Heart left ventricle (tissue), 16 donors: ENCODE measurements at regions not wholly inside any gene's neighbourhood (a gene's known extent, or its start where the extent isn't known, plus 50 kb on each side); places are given as distances from the start of the nearest gene placed in this dataset.
A peak's percentile ranks its signal among the peaks of the same experiment; 100 is the strongest.

Source experiments
- ATAC-seq, 4 donors: fragments of 200-7000 bp; cut with Tn5 transposase; one replicate each; pipeline ENCODE4 v1.9.1; 2020 to 2022; ENCODE audit warnings: moderate library complexity in 4 of 4, mild to moderate bottlenecking in 3 of 4, moderate number of reproducible peaks in 1 of 4
- DNase-seq, 5 donors: peaks; one replicate each; pipeline ENCODE4 v3.0.0-alpha.2; 2020
- H3K27ac ChIP-seq, 12 donors: fragments of 200-600 bp; sonication (generic) in 4 of 12; one replicate each; pipeline versions ENCODE4 v1.5.0 to v1.8.0; 2016 to 2022; ENCODE audit warnings: mild to moderate bottlenecking in 2 of 12
- H3K27me3 ChIP-seq, 9 donors: fragments of 200-600 bp; sonication (generic) in 2 of 9; one replicate each; pipeline versions ENCODE4 v1.5.1 to v1.8.0; 2016 to 2022; ENCODE audit warnings: mild to moderate bottlenecking in 3 of 9
- H3K36me3 ChIP-seq, 9 donors: fragments of 200-600 bp; sonication (generic) in 2 of 9; one replicate each; pipeline versions ENCODE4 v1.5.0 to v1.8.0; 2018 to 2022; ENCODE audit warnings: mild to moderate bottlenecking in 2 of 9
- H3K4me1 ChIP-seq, 12 donors: fragments of 200-600 bp; sonication (generic) in 4 of 12; one replicate each; pipeline versions ENCODE4 v1.5.0 to v1.8.0; 2016 to 2022; ENCODE audit warnings: mild to moderate bottlenecking in 3 of 12
- H3K4me3 ChIP-seq, 12 donors: fragments of 200-600 bp; sonication (generic) in 4 of 12; one replicate each; pipeline versions ENCODE4 v1.5.0 to v1.8.0; 2017 to 2022; ENCODE audit warnings: mild to moderate bottlenecking in 9 of 12, moderate library complexity in 4 of 12
- H3K9me3 ChIP-seq, 12 donors: fragments of 200-600 bp; sonication (generic) in 4 of 12; one replicate each; pipeline versions ENCODE4 v1.5.0 to v1.8.0; 2016 to 2022; ENCODE audit warnings: mild to moderate bottlenecking in 1 of 12
- POLR2A ChIP-seq, 2 donors: fragments of 450-650 bp; IDR thresholded peaks; one replicate each; pipeline ENCODE4 v1.6.1; 2017; ENCODE audit warnings: antibody characterized with exemption in 2 of 2, mild to moderate bottlenecking in 2 of 2, moderate library complexity in 2 of 2
- WGBS, 4 donors: extraction: QIAGEN DNeasy Blood & Tissue Kit in 2 of 4; methylation state at CpG; one replicate each; pipeline versions ENCODE4 v1.1.5 to v1.1.7; 2013 to 2018; 5-methylcytosine and 5-hydroxymethylcytosine counted together
- intact Hi-C, 10 donors: fragments of 100-400 bp; cut with DNase I; formaldehyde crosslinking; loops; one replicate each; pipeline versions ENCODE4 v1.11.1 to v1.14.2; 2022
- TF ChIP-seq, protein P1 (sequence below), 12 donors: fragments of 200-600 bp; sonication (generic) in 4 of 12; IDR thresholded peaks; one replicate each; pipeline versions ENCODE4 v1.5.0 to v1.8.0; 2018 to 2022; ENCODE audit warnings: antibody characterized with exemption in 12 of 12, mild to moderate bottlenecking in 5 of 12
- donor health status: ischemic (EF 13 %, LVEDD 7.1; RV severe dilation, severe dysfunction).
- donor health status: healthy with polysubstance abuse.
- donor health status: DM: no; HTN: yes; CAD: no.
- donor health status: DM: no; HTN: no; CAD: no.
- donor health status: ischemic (EF 25% LVEDD 6.9; RV normal size, moderate dysfunction).
- donor health status: ischemic (EF 25% LVEDD 5.7; RV mildly dilated, moderate dysfunction).
- donor health status: healthy.
- donor health status: DM: yes; HTN: yes; CAD: no.
- donor health status: ischemic (EF 35%, LVEDD 5.7; RV mildly dilated, moderate dysfunction).
- donor health status: nonischemic (EF 11% LVEDD 7.7; RV severe dilation, severe dysfunction).
- donor health status: DM: yes; HTN: yes; CAD: no.
- donor health status: PGD.
- donor health status: ischemic (EF 29% LVEDD 5.4; RV normal size, mild dysfunction).
- donor health status: nonischemic (EF 23%, LVEDD 6.1; RV moderate dilation, normal function).

- H3K27ac ChIP-seq: peak overlapping the region in 2 of 12 donors; percentile 34 to 45
- peak; percentile 52 to 84 (median 70) for ATAC-seq
- peak in 1 of 5 donors; percentile 45 for DNase-seq
- no peaks in the 10 kb centered on the region for H3K36me3 ChIP-seq
- H3K4me3 ChIP-seq: peak overlapping the region in 5 of 12 donors; percentile 9 to 37 (median 22)
- no peak for TF ChIP-seq POLR2A (IDR thresholded peaks at IDR 0.05)
- TF ChIP-seq, protein P1, sequence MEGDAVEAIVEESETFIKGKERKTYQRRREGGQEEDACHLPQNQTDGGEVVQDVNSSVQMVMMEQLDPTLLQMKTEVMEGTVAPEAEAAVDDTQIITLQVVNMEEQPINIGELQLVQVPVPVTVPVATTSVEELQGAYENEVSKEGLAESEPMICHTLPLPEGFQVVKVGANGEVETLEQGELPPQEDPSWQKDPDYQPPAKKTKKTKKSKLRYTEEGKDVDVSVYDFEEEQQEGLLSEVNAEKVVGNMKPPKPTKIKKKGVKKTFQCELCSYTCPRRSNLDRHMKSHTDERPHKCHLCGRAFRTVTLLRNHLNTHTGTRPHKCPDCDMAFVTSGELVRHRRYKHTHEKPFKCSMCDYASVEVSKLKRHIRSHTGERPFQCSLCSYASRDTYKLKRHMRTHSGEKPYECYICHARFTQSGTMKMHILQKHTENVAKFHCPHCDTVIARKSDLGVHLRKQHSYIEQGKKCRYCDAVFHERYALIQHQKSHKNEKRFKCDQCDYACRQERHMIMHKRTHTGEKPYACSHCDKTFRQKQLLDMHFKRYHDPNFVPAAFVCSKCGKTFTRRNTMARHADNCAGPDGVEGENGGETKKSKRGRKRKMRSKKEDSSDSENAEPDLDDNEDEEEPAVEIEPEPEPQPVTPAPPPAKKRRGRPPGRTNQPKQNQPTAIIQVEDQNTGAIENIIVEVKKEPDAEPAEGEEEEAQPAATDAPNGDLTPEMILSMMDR (IDR thresholded peaks at IDR 0.05): no peak
- H3K27me3 ChIP-seq: no peaks in the 10 kb centered on the region
- H3K4me1 ChIP-seq: peaks cover 0 to 11% (median 0%) of the 10 kb centered on the region in 12 donors
- no peaks in the 10 kb centered on the region for H3K9me3 ChIP-seq
- 49 to 57% (median 53%) methylated on average over 11 of the region's 11 CpGs for WGBS, 4 donors
- intact Hi-C loops: no loop called here
Measured at GRCh38 chr2:65746931-65747675, 314.7 kb upstream of the SPRED2 start.

DNA sequence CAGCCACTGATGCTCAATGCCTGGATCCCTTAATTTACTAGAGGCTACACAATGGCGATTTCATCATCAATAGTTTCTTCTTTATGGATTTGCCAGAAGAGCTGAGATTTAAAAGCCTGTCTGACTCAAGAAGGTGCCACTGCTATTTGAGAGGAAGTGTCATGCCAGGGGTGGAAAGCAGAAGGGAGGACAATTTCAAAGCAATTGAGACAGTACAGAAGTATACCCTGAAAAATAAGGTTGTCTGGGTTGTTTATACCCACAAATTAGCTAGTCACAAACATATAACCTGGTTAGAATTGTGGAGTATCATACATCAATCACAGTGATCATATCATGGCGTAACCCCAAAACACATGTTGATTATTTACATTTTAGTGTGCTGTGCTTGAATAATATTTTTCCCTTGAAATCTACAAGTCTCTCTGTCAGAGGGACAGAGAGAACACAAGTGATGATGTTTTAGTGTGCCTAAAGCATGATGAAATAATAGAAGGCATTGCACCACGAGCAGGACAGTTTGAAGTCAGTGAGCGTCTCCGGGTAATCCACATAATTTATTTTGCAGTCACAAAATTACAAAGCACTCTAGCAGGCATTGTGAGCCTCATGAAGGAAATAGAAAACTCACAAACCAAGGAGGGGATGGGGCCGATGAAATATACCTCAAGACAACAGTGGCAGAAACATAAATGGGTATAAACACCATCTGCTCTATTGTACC is 312.2 kb upstream of the SPRED2 start:
- intact Hi-C loops: no loop called here
- 89 to 93% (median 91%) methylated on average over 6 of the region's 6 CpGs for WGBS, 4 donors

DNA sequence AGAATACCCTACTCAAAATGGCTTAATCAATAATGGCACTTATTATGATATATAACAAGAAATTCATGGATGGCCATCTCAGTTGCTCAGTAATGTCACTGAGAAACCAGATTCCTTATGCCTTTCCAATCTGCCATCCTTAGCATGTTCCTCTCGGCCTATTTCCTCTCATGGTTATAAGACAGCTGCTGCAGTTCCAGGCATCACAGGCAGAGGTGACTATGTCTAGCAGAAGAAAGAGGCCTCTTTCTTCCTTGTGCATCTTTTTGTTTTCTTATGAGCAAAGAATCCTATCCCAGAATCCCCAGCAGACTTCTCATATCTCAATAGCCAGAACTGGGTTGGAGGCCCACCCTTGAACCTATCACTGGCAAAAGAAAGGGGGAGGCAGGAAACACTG is 310.6 kb upstream of the SPRED2 start:
- no peak for DNase-seq
- Histone ChIP-seq H3K36me3 (no peaks in the 10 kb centered on the region), H3K4me1 (peaks cover 0 to 11% (median 0%) of the 10 kb centered on the region in 12 donors), H3K27ac (no peak overlapping the region), H3K9me3 (no peaks in the 10 kb centered on the region), H3K4me3 (no peak overlapping the region), H3K27me3 (no peaks in the 10 kb centered on the region)
- no peak for ATAC-seq
- intact Hi-C loops: no loop called here
- WGBS, 4 donors: 81 to 85% (median 84%) methylated on average over 1 of the region's 1 CpG
- TF ChIP-seq, protein P1 (IDR thresholded peaks at IDR 0.05): no peak
- TF ChIP-seq POLR2A (IDR thresholded peaks at IDR 0.05): no peak

More for the DNA sequence above, 312.2 kb upstream of the SPRED2 start:
- H3K9me3 ChIP-seq: no peaks in the 10 kb centered on the region
- TF ChIP-seq, protein P1 (IDR thresholded peaks at IDR 0.05): no peak
- TF ChIP-seq POLR2A (IDR thresholded peaks at IDR 0.05): no peak
- H3K4me3 ChIP-seq: no peak overlapping the region
- peaks cover 0 to 11% (median 0%) of the 10 kb centered on the region in 12 donors for H3K4me1 ChIP-seq
- no peak overlapping the region for H3K27ac ChIP-seq
- no peaks in the 10 kb centered on the region for H3K27me3 ChIP-seq
- H3K36me3 ChIP-seq: no peaks in the 10 kb centered on the region
- DNase-seq (no peak), ATAC-seq (no peak)

- no peak for ATAC-seq
- WGBS, 4 donors: 80 to 94% (median 86%) methylated on average over 1 of the region's 1 CpG
Measured at GRCh38 chr2:65739927-65740326, 307.5 kb upstream of the SPRED2 start.

More at GRCh38 chr2:65739927-65740326, 307.5 kb upstream of the SPRED2 start:
- no peak for DNase-seq
- Histone ChIP-seq H3K4me1 (no peaks in the 10 kb centered on the region), H3K36me3 (no peaks in the 10 kb centered on the region), H3K27me3 (peaks cover 0 to 2% (median 0%) of the 10 kb centered on the region in 9 donors), H3K27ac (no peak overlapping the region), H3K9me3 (no peaks in the 10 kb centered on the region), H3K4me3 (no peak overlapping the region)
- TF ChIP-seq, protein P1 (IDR thresholded peaks at IDR 0.05): no peak
- no peak for TF ChIP-seq POLR2A (IDR thresholded peaks at IDR 0.05)
- intact Hi-C loops: no loop called here
